Urinary bladder (tissue), 3 donors: ENCODE measurements at regions not wholly inside any gene's neighbourhood (a gene's known extent, or its start where the extent isn't known, plus 50 kb on each side); places are given as distances from the start of the nearest gene placed in this dataset.
A peak's percentile ranks its signal among the peaks of the same experiment; 100 is the strongest.

Experiments
- DNase-seq: peaks from one replicate; pipeline ENCODE4 v3.0.0-alpha.2; 2015; ENCODE audit errors: extremely low spot score
- H3K27ac ChIP-seq: one replicate; pipeline ENCODE4 v1.5.1; 2013; ENCODE audit warnings: low read depth, mild to moderate bottlenecking, moderate library complexity
- H3K36me3 ChIP-seq: one replicate; pipeline ENCODE4 v1.6.1; 2013; ENCODE audit warnings: mild to moderate bottlenecking, moderate library complexity; ENCODE audit not compliant: insufficient read depth
- H3K4me1 ChIP-seq: one replicate; pipeline ENCODE4 v1.6.1; 2013; ENCODE audit warnings: mild to moderate bottlenecking, moderate library complexity; ENCODE audit not compliant: insufficient read depth
- H3K4me3 ChIP-seq: one replicate; pipeline ENCODE4 v1.5.1; 2013; ENCODE audit warnings: low read depth, low read length
- WGBS: extraction: QIAGEN DNeasy Blood & Tissue Kit; methylation state at CpG from one replicate; pipeline ENCODE4 v1.1.7; 2013; 5-methylcytosine and 5-hydroxymethylcytosine counted together
- donor health status: healthy with polysubstance abuse.
- donor health status: healthy.

- DNase-seq = no peak
- no peaks in the 10 kb centered on the region for H3K4me1 ChIP-seq
- WGBS = 70% methylated on average over 3 of the region's 3 CpGs
- no peak overlapping the region for H3K4me3 ChIP-seq
- no peak overlapping the region for H3K27ac ChIP-seq
- H3K36me3 ChIP-seq = no peaks in the 10 kb centered on the region
These were observed 144.6 kb upstream of the PRSS1 start for GRCh38 chr7:142604671-142605070.

DNA sequence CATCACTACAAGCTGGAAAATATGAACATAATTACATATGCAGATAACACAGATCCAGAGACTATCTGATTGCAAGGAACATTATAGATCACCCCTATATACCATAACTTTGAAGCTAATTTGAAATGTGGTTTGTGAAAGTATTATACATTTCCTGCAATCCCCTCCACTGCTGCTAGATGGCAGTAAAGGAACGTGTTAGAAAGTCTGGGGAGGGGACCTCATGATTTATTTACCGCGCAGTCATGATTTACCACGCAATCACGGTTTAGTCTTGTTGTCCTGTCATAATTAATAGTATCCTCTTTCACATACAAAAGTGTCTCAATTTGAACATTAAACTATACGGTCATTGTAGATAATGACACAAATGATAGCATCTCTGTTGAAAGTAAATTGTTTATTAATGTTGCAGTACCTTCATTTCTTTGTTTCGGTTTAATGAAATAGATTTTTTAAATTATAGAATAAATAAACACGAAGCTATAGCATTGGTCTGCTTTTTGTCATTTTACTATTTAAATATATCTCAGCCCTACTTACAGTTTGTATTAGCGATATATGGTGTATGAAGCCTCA is 145.3 kb upstream of the PRSS1 start:
- H3K4me3 ChIP-seq = no peak overlapping the region
- H3K27ac ChIP-seq = no peak overlapping the region
- 15% methylated on average over 9 of the region's 9 CpGs for WGBS
- no peaks in the 10 kb centered on the region for H3K4me1 ChIP-seq
- peak; percentile 17 for DNase-seq
- H3K36me3 ChIP-seq = no peaks in the 10 kb centered on the region

- WGBS = 41% methylated on average over 8 of the region's 8 CpGs
- Histone ChIP-seq H3K27ac (no peak overlapping the region), H3K4me3 (no peak overlapping the region), H3K36me3 (no peaks in the 10 kb centered on the region), H3K4me1 (no peaks in the 10 kb centered on the region)
- DNase-seq = no peak
These were observed 146.5 kb upstream of the PRSS1 start for GRCh38 chr7:142602756-142603155.

GRCh38 chr7:142602183-142602582 is 147.1 kb upstream of the PRSS1 start:
- no peak overlapping the region for H3K27ac ChIP-seq
- no peak overlapping the region for H3K4me3 ChIP-seq
- H3K36me3 ChIP-seq = no peaks in the 10 kb centered on the region
- 82% methylated on average over 9 of the region's 9 CpGs for WGBS
- H3K4me1 ChIP-seq = no peaks in the 10 kb centered on the region
- no peak for DNase-seq

GRCh38 chr7:142598297-142598696 is 151.0 kb upstream of the PRSS1 start:
- no peak overlapping the region for H3K27ac ChIP-seq
- no peak overlapping the region for H3K4me3 ChIP-seq
- H3K4me1 ChIP-seq = no peaks in the 10 kb centered on the region
- no peak for DNase-seq
- H3K36me3 ChIP-seq = no peaks in the 10 kb centered on the region
- WGBS = 69% methylated on average over 6 of the region's 6 CpGs

GRCh38 chr7:142597547-142597946 is 151.7 kb upstream of the PRSS1 start:
- H3K4me1 ChIP-seq = no peaks in the 10 kb centered on the region
- 78% methylated on average over 4 of the region's 4 CpGs for WGBS
- H3K27ac ChIP-seq = no peak overlapping the region
- no peak overlapping the region for H3K4me3 ChIP-seq
- H3K36me3 ChIP-seq = no peaks in the 10 kb centered on the region
- DNase-seq = no peak

GRCh38 chr7:142595816-142596516 is 153.3 kb upstream of the PRSS1 start:
- H3K4me1 ChIP-seq = no peaks in the 10 kb centered on the region
- no peaks in the 10 kb centered on the region for H3K36me3 ChIP-seq
- DNase-seq = no peak
- H3K27ac ChIP-seq = no peak overlapping the region
- WGBS = 49% methylated on average over 4 of the region's 4 CpGs
- H3K4me3 ChIP-seq = no peak overlapping the region

DNA sequence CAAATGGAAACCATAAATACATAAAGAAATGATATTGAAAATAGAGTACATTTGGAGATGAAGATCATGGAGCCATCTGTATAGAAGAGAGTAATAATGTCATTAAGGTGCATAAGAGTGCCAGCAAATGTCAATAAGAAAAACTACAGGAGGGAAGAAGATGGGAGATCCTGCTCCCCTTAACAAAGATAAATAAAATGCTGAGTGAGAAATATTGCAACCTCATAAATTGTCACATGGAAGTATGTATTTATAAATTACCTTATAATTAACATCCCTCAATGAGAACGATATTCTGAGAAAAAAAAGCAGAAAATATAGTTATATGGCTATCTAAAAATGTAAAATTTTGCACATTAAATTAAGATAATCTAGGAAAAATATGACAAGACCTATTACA is 155.2 kb upstream of the PRSS1 start:
- no peak overlapping the region for H3K4me3 ChIP-seq
- no peak overlapping the region for H3K27ac ChIP-seq
- no peaks in the 10 kb centered on the region for H3K36me3 ChIP-seq
- DNase-seq = no peak
- WGBS = 81% methylated on average over 1 of the region's 1 CpG
- no peaks in the 10 kb centered on the region for H3K4me1 ChIP-seq

- H3K27ac ChIP-seq = no peak overlapping the region
- no peaks in the 10 kb centered on the region for H3K4me1 ChIP-seq
- H3K36me3 ChIP-seq = no peaks in the 10 kb centered on the region
- 76% methylated on average over 4 of the region's 4 CpGs for WGBS
- DNase-seq = no peak
- H3K4me3 ChIP-seq = no peak overlapping the region
These were observed 156.2 kb upstream of the PRSS1 start for GRCh38 chr7:142593106-142593505.

DNA sequence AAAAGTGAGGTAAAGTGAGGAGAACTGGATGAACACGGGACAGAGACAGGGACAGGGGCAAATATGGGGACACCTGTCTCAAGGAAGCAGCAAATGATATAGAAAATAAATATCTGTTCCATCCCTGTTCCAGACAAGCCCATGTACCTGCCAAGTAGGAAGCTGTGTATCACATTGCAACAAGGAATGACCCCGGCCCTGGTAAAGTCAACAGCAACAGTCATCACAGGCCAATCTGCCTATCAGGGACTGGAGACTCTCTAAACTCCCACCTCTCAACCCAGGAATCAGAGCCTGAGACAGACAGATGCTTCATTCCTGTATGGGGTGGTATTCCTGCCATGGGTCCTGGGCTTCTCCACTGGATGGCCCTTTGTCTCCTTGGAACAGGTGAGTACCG is 156.6 kb upstream of the PRSS1 start:
- no peak for DNase-seq
- Histone ChIP-seq H3K4me1 (no peaks in the 10 kb centered on the region), H3K36me3 (no peaks in the 10 kb centered on the region), H3K4me3 (no peak overlapping the region), H3K27ac (no peak overlapping the region)
- WGBS = 69% methylated on average over 3 of the region's 3 CpGs

DNA sequence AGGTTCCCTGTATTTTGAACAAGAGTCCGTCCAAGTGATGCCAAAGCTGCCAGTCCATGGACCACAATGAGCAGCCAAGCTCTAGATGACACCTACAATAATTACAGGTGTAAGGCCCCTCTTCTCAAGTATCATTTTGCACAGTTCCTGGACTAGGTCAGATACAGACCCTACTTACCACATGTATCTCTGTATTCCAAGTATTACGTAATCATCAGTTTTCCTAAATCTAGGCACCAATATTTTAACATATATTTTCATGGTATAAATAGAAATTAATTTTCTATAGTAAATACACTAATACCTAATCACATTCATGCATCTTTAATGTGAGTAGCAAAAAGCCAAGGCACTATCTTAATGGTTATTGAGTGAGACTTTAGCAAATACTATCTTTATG is 157.0 kb upstream of the PRSS1 start:
- H3K27ac ChIP-seq = no peak overlapping the region
- H3K4me1 ChIP-seq = no peaks in the 10 kb centered on the region
- 92% methylated on average over 2 of the region's 2 CpGs for WGBS
- DNase-seq = no peak
- H3K36me3 ChIP-seq = no peaks in the 10 kb centered on the region
- H3K4me3 ChIP-seq = no peak overlapping the region

GRCh38 chr7:142590830-142591457 is 158.3 kb upstream of the PRSS1 start:
- WGBS = 54% methylated on average over 2 of the region's 2 CpGs
- H3K27ac ChIP-seq = no peak overlapping the region
- no peak overlapping the region for H3K4me3 ChIP-seq
- no peaks in the 10 kb centered on the region for H3K36me3 ChIP-seq
- DNase-seq = no peak
- no peaks in the 10 kb centered on the region for H3K4me1 ChIP-seq

GRCh38 chr7:142590077-142590476 is 159.2 kb upstream of the PRSS1 start:
- no peaks in the 10 kb centered on the region for H3K36me3 ChIP-seq
- H3K4me1 ChIP-seq = no peaks in the 10 kb centered on the region
- H3K4me3 ChIP-seq = no peak overlapping the region
- H3K27ac ChIP-seq = no peak overlapping the region
- DNase-seq = no peak
- 81% methylated on average over 4 of the region's 4 CpGs for WGBS

DNA sequence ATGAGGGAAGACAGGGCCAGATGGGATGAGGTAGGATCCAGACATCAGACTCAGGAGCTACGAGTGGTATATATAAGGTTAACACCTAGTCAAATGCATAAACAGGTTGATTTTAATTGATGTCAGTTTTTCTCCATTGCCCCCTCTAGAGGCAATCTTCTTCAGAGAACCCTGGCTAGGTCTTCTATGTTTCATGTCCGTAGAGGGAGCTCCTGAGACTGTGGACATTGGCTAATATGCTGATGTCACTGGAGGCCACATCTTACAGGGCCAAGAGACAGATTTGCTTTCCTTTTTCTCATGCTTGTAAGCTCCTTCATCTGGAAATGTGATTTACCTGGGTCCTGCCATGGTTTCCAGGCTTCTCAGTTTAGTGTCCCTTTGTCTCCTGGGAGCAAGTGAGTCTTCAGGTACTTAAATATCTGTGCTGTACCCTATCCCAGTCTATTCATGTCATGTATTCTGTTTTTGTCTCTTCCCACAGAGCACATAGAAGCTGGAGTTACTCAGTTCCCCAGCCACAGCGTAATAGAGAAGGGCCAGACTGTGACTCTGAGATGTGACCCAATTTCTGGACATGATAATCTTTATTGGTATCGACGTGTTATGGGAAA is 161.6 kb upstream of the PRSS1 start:
- 60% methylated on average over 5 of the region's 5 CpGs for WGBS
- H3K36me3 ChIP-seq = no peaks in the 10 kb centered on the region

More for the DNA sequence above, 161.6 kb upstream of the PRSS1 start:
- Histone ChIP-seq H3K4me3 (no peak overlapping the region), H3K4me1 (no peaks in the 10 kb centered on the region), H3K27ac (no peak overlapping the region)
- no peak for DNase-seq
